ENCODE measurements at regions not wholly inside any gene's neighbourhood (a gene's known extent, or its start where the extent isn't known, plus 50 kb on each side); places are given as distances from the start of the nearest gene placed in this dataset.

DNA sequence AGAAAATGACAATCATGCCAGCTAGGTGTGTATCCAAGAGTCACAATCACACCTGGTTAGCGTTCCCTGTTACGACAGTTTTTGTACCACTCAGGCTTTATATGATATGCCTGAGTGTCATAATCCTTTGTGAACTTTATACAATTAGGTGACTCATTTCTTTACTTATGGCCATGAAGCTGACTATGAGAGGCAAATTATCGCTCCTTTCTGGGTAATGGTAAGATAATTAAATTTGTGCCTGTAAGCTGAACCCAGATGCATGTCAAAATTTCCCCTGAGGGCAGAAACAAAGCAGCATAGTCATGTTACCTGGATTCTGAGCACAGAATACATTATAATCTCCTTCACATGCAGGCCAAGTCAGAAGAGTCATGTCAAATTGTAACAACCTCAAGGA lies 970.1 kb upstream of the AMELY start:
- no peaks in the 10 kb centered on the region for H3K4me1 ChIP-seq
- H3K4me3 ChIP-seq: no peak overlapping the region
- TF ChIP-seq, protein P1, sequence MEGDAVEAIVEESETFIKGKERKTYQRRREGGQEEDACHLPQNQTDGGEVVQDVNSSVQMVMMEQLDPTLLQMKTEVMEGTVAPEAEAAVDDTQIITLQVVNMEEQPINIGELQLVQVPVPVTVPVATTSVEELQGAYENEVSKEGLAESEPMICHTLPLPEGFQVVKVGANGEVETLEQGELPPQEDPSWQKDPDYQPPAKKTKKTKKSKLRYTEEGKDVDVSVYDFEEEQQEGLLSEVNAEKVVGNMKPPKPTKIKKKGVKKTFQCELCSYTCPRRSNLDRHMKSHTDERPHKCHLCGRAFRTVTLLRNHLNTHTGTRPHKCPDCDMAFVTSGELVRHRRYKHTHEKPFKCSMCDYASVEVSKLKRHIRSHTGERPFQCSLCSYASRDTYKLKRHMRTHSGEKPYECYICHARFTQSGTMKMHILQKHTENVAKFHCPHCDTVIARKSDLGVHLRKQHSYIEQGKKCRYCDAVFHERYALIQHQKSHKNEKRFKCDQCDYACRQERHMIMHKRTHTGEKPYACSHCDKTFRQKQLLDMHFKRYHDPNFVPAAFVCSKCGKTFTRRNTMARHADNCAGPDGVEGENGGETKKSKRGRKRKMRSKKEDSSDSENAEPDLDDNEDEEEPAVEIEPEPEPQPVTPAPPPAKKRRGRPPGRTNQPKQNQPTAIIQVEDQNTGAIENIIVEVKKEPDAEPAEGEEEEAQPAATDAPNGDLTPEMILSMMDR (IDR thresholded peaks at IDR 0.05; ENCODE audit: borderline replicate concordance): no peak
- H3K9me3 ChIP-seq (replicated peaks): no peaks in the 10 kb centered on the region
- H3K27me3 ChIP-seq (ENCODE audit: low read depth): no peaks in the 10 kb centered on the region
- H3K27ac ChIP-seq (replicated peaks): no peak overlapping the region
- no peaks in the 10 kb centered on the region for H3K36me3 ChIP-seq
- no peak for DNase-seq
- intact Hi-C loops (cut with micrococcal nuclease): no loop called here

DNA sequence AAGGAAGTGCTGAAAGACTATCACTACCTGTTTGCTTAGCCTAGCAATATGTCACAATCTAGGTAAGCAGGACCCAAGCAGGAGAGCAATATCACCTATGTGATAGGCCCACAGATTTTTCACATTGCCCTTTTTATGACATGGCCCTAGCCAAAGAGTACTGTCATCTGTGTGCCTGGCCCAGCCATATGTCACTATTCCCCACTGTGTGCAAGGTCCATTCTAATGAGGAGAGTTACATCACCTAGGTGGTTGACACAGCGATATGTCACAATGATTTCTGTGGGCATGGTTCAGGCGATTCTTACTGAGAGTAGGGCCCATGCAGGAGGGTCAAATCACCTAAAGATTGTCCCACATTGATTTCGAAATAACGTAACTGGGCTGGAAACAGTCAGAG lies 967.7 kb upstream of the AMELY start:
- Histone ChIP-seq H3K4me1 (no peaks in the 10 kb centered on the region), H3K36me3 (no peaks in the 10 kb centered on the region), H3K9me3 (replicated peaks) (no peaks in the 10 kb centered on the region), H3K4me3 (no peak overlapping the region), H3K27ac (replicated peaks) (no peak overlapping the region), H3K27me3 (ENCODE audit: low read depth) (no peaks in the 10 kb centered on the region)
- no peak for DNase-seq
- TF ChIP-seq, protein P1 (IDR thresholded peaks at IDR 0.05; ENCODE audit: borderline replicate concordance): no peak
- intact Hi-C loops (cut with micrococcal nuclease): no loop called here

DNA sequence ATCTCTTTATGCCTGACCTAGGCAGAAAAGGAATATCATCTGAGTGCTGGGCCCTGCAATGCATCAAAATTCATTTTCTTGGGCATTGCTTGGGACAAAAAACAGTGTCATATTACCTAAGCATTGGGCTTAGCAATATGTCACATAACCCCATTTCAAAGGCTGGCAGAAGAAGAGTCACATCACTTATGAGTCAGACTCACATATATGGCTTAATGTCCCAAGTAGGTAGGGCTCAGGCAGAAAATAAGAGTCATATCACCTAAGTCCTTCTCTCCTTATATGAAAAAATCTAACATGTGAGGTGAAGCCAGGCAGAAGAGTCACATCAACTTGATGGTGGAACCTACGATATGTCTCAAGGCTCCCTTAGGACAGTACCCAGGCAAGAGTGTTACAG lies 967.2 kb upstream of the AMELY start:
- Histone ChIP-seq H3K27ac (replicated peaks) (no peak overlapping the region), H3K36me3 (no peaks in the 10 kb centered on the region), H3K4me3 (no peak overlapping the region), H3K27me3 (ENCODE audit: low read depth) (no peaks in the 10 kb centered on the region), H3K9me3 (replicated peaks) (no peaks in the 10 kb centered on the region), H3K4me1 (no peaks in the 10 kb centered on the region)
- DNase-seq: no peak
- intact Hi-C loops (cut with micrococcal nuclease): no loop called here
- TF ChIP-seq, protein P1 (IDR thresholded peaks at IDR 0.05; ENCODE audit: borderline replicate concordance): no peak

DNA sequence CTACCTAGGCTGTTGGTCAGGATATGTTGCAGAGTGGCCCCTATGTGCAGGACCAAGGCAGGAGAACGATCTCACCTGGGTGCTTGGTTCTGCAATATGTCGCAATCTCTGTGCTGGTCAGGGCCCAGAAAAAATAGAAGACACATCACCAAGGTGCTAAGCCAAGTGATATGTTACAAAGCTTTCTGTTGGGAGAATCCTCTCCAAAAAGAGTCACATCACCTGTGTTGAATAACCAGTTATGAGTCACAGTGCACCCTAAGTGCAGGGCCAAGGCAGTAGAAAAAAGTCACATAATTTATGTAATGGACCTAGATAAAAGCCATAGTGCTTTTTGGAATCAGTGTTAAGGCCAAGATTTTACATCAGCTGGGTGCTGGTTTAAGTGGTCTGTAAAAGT lies 965.9 kb upstream of the AMELY start:
- no peak for DNase-seq
- Histone ChIP-seq H3K9me3 (replicated peaks) (no peaks in the 10 kb centered on the region), H3K27me3 (ENCODE audit: low read depth) (no peaks in the 10 kb centered on the region), H3K36me3 (no peaks in the 10 kb centered on the region), H3K4me3 (no peak overlapping the region), H3K4me1 (no peaks in the 10 kb centered on the region), H3K27ac (replicated peaks) (no peak overlapping the region)
- TF ChIP-seq, protein P1 (IDR thresholded peaks at IDR 0.05; ENCODE audit: borderline replicate concordance): no peak
- intact Hi-C loops (cut with micrococcal nuclease): no loop called here

DNA sequence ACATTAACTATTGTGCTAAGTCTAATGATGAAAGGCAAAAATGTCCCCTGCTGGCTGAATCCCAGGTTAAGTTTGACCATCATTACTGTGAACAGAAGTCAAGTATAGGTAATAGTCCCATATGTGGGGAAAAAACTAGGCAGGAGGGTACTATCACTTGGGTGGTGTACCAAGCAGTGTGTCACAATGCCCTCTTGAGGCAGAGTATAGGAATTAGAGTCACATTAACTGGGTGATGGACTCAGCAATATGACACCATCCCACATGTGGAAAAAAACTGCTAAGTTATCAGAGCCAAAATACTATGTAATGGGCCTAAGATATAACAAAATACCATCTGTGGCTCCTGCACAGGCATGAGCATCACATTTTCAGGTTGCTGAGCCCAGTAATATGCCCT lies 962.5 kb upstream of the AMELY start:
- intact Hi-C loops (cut with micrococcal nuclease): no loop called here
- DNase-seq: no peak
- Histone ChIP-seq H3K9me3 (replicated peaks) (no peaks in the 10 kb centered on the region), H3K27me3 (ENCODE audit: low read depth) (no peaks in the 10 kb centered on the region), H3K4me1 (no peaks in the 10 kb centered on the region), H3K36me3 (no peaks in the 10 kb centered on the region), H3K4me3 (no peak overlapping the region), H3K27ac (replicated peaks) (no peak overlapping the region)
- TF ChIP-seq, protein P1 (IDR thresholded peaks at IDR 0.05; ENCODE audit: borderline replicate concordance): peak; percentile 50
